ENCODE measurements at regions not wholly inside any gene's neighbourhood (a gene's known extent, or its start where the extent isn't known, plus 50 kb on each side); places are given as distances from the start of the nearest gene placed in this dataset.

GRCh38 chr7:132061937-132062336, 505.5 kb upstream of the PODXL start:
- TF ChIP-seq CTCF (IDR thresholded peaks at IDR 0.05), result no peak
- TF ChIP-seq POLR2A (IDR thresholded peaks at IDR 0.05), result no peak

All from right lobe of liver (tissue), 4 donors.